ENCODE measurements at regions not wholly inside any gene's neighbourhood (a gene's known extent, or its start where the extent isn't known, plus 50 kb on each side); places are given as distances from the start of the nearest gene placed in this dataset.

GRCh38 chr4:131382839-131383238 lies 1766.3 kb upstream of the PCDH10 start:
- TF ChIP-seq, protein P1, sequence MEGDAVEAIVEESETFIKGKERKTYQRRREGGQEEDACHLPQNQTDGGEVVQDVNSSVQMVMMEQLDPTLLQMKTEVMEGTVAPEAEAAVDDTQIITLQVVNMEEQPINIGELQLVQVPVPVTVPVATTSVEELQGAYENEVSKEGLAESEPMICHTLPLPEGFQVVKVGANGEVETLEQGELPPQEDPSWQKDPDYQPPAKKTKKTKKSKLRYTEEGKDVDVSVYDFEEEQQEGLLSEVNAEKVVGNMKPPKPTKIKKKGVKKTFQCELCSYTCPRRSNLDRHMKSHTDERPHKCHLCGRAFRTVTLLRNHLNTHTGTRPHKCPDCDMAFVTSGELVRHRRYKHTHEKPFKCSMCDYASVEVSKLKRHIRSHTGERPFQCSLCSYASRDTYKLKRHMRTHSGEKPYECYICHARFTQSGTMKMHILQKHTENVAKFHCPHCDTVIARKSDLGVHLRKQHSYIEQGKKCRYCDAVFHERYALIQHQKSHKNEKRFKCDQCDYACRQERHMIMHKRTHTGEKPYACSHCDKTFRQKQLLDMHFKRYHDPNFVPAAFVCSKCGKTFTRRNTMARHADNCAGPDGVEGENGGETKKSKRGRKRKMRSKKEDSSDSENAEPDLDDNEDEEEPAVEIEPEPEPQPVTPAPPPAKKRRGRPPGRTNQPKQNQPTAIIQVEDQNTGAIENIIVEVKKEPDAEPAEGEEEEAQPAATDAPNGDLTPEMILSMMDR (IDR thresholded peaks at IDR 0.05): no peak
- no peak for TF ChIP-seq POLR2A (IDR thresholded peaks at IDR 0.05)

Measured in testis (tissue), 2 donors.